Uterus (tissue), 2 donors: ENCODE measurements at regions not wholly inside any gene's neighbourhood (a gene's known extent, or its start where the extent isn't known, plus 50 kb on each side); places are given as distances from the start of the nearest gene placed in this dataset.

ENCODE experiments used
- POLR2A ChIP-seq, 2 donors: fragments of 450-650 bp; IDR thresholded peaks; one replicate each; pipeline ENCODE4 v1.6.1; 2016; ENCODE audit warnings: antibody characterized with exemption in 2 of 2, mild to moderate bottlenecking in 1 of 2, moderate library complexity in 1 of 2
- TF ChIP-seq, protein P1 (sequence below), 4 experiments: fragments of 200-600 bp in 2 of 4; fragments of 450-650 bp in 2 of 4; sonication (generic) in 2 of 4; IDR thresholded peaks; one replicate each; pipeline ENCODE4 v1.5.1; 2016 to 2019; ENCODE audit warnings: antibody characterized with exemption in 4 of 4, mild to moderate bottlenecking in 2 of 4, moderate library complexity in 1 of 4

- TF ChIP-seq, protein P1, sequence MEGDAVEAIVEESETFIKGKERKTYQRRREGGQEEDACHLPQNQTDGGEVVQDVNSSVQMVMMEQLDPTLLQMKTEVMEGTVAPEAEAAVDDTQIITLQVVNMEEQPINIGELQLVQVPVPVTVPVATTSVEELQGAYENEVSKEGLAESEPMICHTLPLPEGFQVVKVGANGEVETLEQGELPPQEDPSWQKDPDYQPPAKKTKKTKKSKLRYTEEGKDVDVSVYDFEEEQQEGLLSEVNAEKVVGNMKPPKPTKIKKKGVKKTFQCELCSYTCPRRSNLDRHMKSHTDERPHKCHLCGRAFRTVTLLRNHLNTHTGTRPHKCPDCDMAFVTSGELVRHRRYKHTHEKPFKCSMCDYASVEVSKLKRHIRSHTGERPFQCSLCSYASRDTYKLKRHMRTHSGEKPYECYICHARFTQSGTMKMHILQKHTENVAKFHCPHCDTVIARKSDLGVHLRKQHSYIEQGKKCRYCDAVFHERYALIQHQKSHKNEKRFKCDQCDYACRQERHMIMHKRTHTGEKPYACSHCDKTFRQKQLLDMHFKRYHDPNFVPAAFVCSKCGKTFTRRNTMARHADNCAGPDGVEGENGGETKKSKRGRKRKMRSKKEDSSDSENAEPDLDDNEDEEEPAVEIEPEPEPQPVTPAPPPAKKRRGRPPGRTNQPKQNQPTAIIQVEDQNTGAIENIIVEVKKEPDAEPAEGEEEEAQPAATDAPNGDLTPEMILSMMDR (IDR thresholded peaks at IDR 0.05): no peak
- TF ChIP-seq POLR2A (IDR thresholded peaks at IDR 0.05): no peak
Measured at GRCh38 chr1:168819668-168820067, 90.7 kb upstream of the DPT start.
